ENCODE measurements at regions not wholly inside any gene's neighbourhood (a gene's known extent, or its start where the extent isn't known, plus 50 kb on each side); places are given as distances from the start of the nearest gene placed in this dataset.

DNA sequence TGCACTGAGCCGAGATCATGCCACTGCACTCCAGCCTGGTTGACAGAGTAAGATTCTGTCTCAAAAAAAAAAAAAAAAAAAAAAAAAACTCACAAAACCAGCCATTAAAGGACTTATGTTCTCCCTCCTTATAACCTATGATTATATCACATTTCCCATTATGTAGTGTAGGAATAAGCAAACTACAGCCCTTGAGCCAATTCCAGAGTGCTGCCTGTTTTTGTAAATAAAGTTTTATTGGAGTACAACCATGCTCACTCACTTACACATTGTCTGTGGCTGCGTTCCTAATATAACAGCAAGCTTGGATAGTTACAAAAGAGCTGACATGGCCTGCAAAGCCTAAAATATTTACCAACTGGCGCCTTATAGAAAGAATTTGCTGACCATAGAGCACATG, 72.7 kb upstream of the ARID5B start:
- no peak for ATAC-seq (ENCODE audit: low read depth)
- dilution Hi-C loops (cut with HindIII; ENCODE audit: low sequenced_read_pairs, unreplicated experiment), result no loop called here
- WGBS, 2 experiments (ENCODE audit: extremely low coverage in 2 of 2, insufficient read length in 1 of 2), result 100% methylated on average over 1 of the region's 3 CpGs; no CpG with 5 or more reads in 1 of the 2 experiments

More for the DNA sequence above, 72.7 kb upstream of the ARID5B start:
- CTCF ChIA-PET, result no interaction called here
- Histone ChIP-seq H2BK5ac (ENCODE audit: low read depth, low read length, poor library complexity, severe bottlenecking) (no peak overlapping the region), H4K20me1 (ENCODE audit: insufficient read depth, low read length) (no peaks in the 10 kb centered on the region), H3K9ac (ENCODE audit: low read depth, low read length) (no peak overlapping the region), H3K9me1 (ENCODE audit: insufficient read depth, low read length) (0 out of 2 replicates have a peak, but pooled peaks cover 3% of the 10 kb centered on the region), H3K23ac (ENCODE audit: low read depth, low read length) (no peak overlapping the region), H3K4me1 (ENCODE audit: control insufficient read depth, insufficient read depth, low read length) (no peaks in the 10 kb centered on the region; the same call in 1 of the 2 replicates), H3K4ac (ENCODE audit: low read depth, low read length) (no peak overlapping the region), H2BK15ac (ENCODE audit: low read depth, low read length) (no peak overlapping the region), H3K36me3 (ENCODE audit: control insufficient read depth, insufficient read depth, low read length) (no peaks in the 10 kb centered on the region), H2AFZ (replicated peaks; ENCODE audit: low read length, poor library complexity) (no peak overlapping the region), H3K27me3 (ENCODE audit: control insufficient read depth, insufficient read depth, low read length) (no peaks in the 10 kb centered on the region), H3K4me2 (ENCODE audit: low read depth, low read length) (no peak overlapping the region), H3K4me3 (ENCODE audit: insufficient read depth, low read depth, low read length) (no peak overlapping the region), H2AK5ac (ENCODE audit: low read depth, low read length) (no peak overlapping the region), H3K18ac (ENCODE audit: low read depth, low read length) (no peak overlapping the region), H3K56ac (ENCODE audit: extremely low read depth, insufficient read depth, low read length) (no peak overlapping the region), H3K9me3 (ENCODE audit: control insufficient read depth, insufficient read depth, low read length) (no peaks in the 10 kb centered on the region), H3K27ac (ENCODE audit: insufficient read depth, low read length) (no peak overlapping the region), H4K91ac (ENCODE audit: insufficient read depth, low read depth, low read length) (no peak overlapping the region), H2AK9ac (replicated peaks; ENCODE audit: low read depth, low read length, poor library complexity) (no peak overlapping the region), H4K5ac (ENCODE audit: low read depth, low read length) (no peak overlapping the region), H3K79me1 (ENCODE audit: low read depth in 1 of 2, low read length in 2 of 2) (no peaks in the 10 kb centered on the region), H4K8ac (ENCODE audit: low read depth in 2 of 2, low read length in 2 of 2) (no peak overlapping the region), H3K14ac (replicated peaks; ENCODE audit: low read depth, low read length) (no peak overlapping the region), H2BK20ac (ENCODE audit: low read depth, low read length) (no peak overlapping the region), H2BK120ac (ENCODE audit: low read depth, low read length) (no peak overlapping the region)
- BruUV-seq (replicated peaks), result no TSS peak
- intact Hi-C loops (cut with micrococcal nuclease) (loop anchor here (5.0 kb wide), 1 partner anchor 66 kb away; no protein-coding TSS in a partner anchor), in situ Hi-C loops (cut with MboI; ENCODE audit: low sequenced_read_pairs) (no loop called here)
- TF ChIP-seq, protein P1, sequence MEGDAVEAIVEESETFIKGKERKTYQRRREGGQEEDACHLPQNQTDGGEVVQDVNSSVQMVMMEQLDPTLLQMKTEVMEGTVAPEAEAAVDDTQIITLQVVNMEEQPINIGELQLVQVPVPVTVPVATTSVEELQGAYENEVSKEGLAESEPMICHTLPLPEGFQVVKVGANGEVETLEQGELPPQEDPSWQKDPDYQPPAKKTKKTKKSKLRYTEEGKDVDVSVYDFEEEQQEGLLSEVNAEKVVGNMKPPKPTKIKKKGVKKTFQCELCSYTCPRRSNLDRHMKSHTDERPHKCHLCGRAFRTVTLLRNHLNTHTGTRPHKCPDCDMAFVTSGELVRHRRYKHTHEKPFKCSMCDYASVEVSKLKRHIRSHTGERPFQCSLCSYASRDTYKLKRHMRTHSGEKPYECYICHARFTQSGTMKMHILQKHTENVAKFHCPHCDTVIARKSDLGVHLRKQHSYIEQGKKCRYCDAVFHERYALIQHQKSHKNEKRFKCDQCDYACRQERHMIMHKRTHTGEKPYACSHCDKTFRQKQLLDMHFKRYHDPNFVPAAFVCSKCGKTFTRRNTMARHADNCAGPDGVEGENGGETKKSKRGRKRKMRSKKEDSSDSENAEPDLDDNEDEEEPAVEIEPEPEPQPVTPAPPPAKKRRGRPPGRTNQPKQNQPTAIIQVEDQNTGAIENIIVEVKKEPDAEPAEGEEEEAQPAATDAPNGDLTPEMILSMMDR (conservative IDR thresholded peaks at IDR 0.05; ENCODE audit: low read depth, low read length), result no peak
- no peak for TF ChIP-seq RFX5 (IDR thresholded peaks at IDR 0.05; ENCODE audit: low read depth, low read length)
- TF ChIP-seq NFE2L2 (IDR thresholded peaks at IDR 0.05; ENCODE audit: low read depth, low read length), result no peak
- TF ChIP-seq CEBPB (IDR thresholded peaks at IDR 0.05; ENCODE audit: low read depth, low read length), result no peak
- no peak for TF ChIP-seq CHD1 (IDR thresholded peaks at IDR 0.05; ENCODE audit: low read depth, low read length)
- no peak for TF ChIP-seq SMC3 (IDR thresholded peaks at IDR 0.05; ENCODE audit: low read depth, low read length)
- TF ChIP-seq MAFK (IDR thresholded peaks at IDR 0.05; ENCODE audit: low read depth, low read length), result no peak
- TF ChIP-seq USF2 (IDR thresholded peaks at IDR 0.05; ENCODE audit: low read depth, low read length), result no peak
- POLR2A ChIA-PET (ENCODE audit: unreplicated experiment), result no interaction called here
- DNase-seq, result no peak
